ENCODE measurements at regions not wholly inside any gene's neighbourhood (a gene's known extent, or its start where the extent isn't known, plus 50 kb on each side); places are given as distances from the start of the nearest gene placed in this dataset.

DNA sequence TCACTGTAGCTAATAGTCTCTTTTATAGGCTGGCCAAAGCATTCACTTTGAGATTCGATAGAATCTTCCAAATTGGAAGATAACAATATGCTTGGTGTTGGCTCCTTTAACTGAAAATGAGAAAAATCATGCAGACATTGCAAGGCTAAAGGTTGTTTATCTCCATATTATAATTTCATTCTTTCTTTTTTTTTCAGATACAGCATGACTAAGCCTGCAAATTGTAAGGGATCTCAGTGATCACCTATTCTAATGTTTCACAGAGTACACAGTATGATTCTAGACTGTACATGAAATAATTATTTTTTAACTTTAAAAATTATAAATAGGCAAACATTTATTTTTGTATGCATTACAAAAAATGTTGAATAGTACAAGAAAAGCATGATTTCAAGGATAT, 451.7 kb upstream of the DDI1 start:
- TF ChIP-seq POLR2AphosphoS5 (IDR thresholded peaks at IDR 0.05; ENCODE audit: low read depth, low read length) (no peak), POLR2A (IDR thresholded peaks at IDR 0.05; ENCODE audit: low read depth, low read length) (no peak)

Measured in GM12892 (cell line).